Stimulated activated CD8-positive, alpha-beta memory T cell treated with anti-CD3 and anti-CD28 coated beads, Interleukin-12 subunit alpha, Interleukin-12 subunit beta, amount 100 ng/mL, for 4 hours (primary cell): ENCODE measurements at regions not wholly inside any gene's neighbourhood (a gene's known extent, or its start where the extent isn't known, plus 50 kb on each side); places are given as distances from the start of the nearest gene placed in this dataset.

Source experiments
- DNase-seq: peaks from one replicate; pipeline ENCODE4 v3.0.0-alpha.2; 2020; ENCODE audit warnings: low read depth

- DNase-seq: no peak
Observed at GRCh38 chr10:3538656-3539531, 246.1 kb downstream of the KLF6 start.

- DNase-seq: no peak
Observed at GRCh38 chr10:3538291-3538655, 246.7 kb downstream of the KLF6 start.

GRCh38 chr10:3537518-3537917 is 247.5 kb downstream of the KLF6 start:
- DNase-seq: no peak

- DNase-seq: no peak
Observed at GRCh38 chr10:3535001-3535400, 250.0 kb downstream of the KLF6 start.

- no peak for DNase-seq
Observed at GRCh38 chr10:3534433-3534832, 250.6 kb downstream of the KLF6 start.

GRCh38 chr10:3533296-3533695 is 251.7 kb downstream of the KLF6 start:
- no peak for DNase-seq

GRCh38 chr10:3532644-3533043 is 252.4 kb downstream of the KLF6 start:
- no peak for DNase-seq

- no peak for DNase-seq
Observed at GRCh38 chr10:3531670-3532069, 253.3 kb downstream of the KLF6 start.

GRCh38 chr10:3530783-3531645 is 254.0 kb downstream of the KLF6 start:
- no peak for DNase-seq

GRCh38 chr10:3530346-3530745 is 254.7 kb downstream of the KLF6 start:
- no peak for DNase-seq

GRCh38 chr10:3529691-3530090 is 255.3 kb downstream of the KLF6 start:
- no peak for DNase-seq

- no peak for DNase-seq
Observed at GRCh38 chr10:3528823-3529403, 256.1 kb downstream of the KLF6 start.

GRCh38 chr10:3528271-3528670 is 256.7 kb downstream of the KLF6 start:
- no peak for DNase-seq

GRCh38 chr10:3527869-3528268 is 257.1 kb downstream of the KLF6 start:
- no peak for DNase-seq

GRCh38 chr10:3526727-3527501 is 258.1 kb downstream of the KLF6 start:
- DNase-seq: no peak

GRCh38 chr10:3525832-3526449 is 259.1 kb downstream of the KLF6 start:
- DNase-seq: no peak

- no peak for DNase-seq
Observed at GRCh38 chr10:3524086-3524960, 260.7 kb downstream of the KLF6 start.

- DNase-seq: no peak
Observed at GRCh38 chr10:3523309-3524050, 261.5 kb downstream of the KLF6 start.

- DNase-seq: no peak
Observed at GRCh38 chr10:3516923-3517255, 268.1 kb downstream of the KLF6 start.
